Gastroesophageal sphincter (tissue), 3 donors: ENCODE measurements at regions not wholly inside any gene's neighbourhood (a gene's known extent, or its start where the extent isn't known, plus 50 kb on each side); places are given as distances from the start of the nearest gene placed in this dataset.

Experiments used
- CTCF ChIP-seq, 4 experiments: fragments of 200-600 bp in 2 of 4; fragments of 450-650 bp in 2 of 4; sonication (generic) in 1 of 4; IDR thresholded peaks; one replicate each; pipeline ENCODE4 v1.5.1; 2017 to 2019; ENCODE audit warnings: antibody characterized with exemption in 4 of 4, mild to moderate bottlenecking in 2 of 4, moderate library complexity in 2 of 4
- POLR2A ChIP-seq, 2 donors: fragments of 450-650 bp; IDR thresholded peaks; one replicate each; pipeline ENCODE4 v1.6.1; 2017; ENCODE audit warnings: antibody characterized with exemption in 2 of 2, mild to moderate bottlenecking in 2 of 2, moderate library complexity in 1 of 2
- POLR2AphosphoS5 ChIP-seq: sonication (generic); formaldehyde crosslinking; IDR thresholded peaks from one replicate; pipeline ENCODE4 v1.6.1; 2017; ENCODE audit warnings: antibody characterized with exemption

- TF ChIP-seq CTCF (IDR thresholded peaks at IDR 0.05) (no peak), POLR2A (IDR thresholded peaks at IDR 0.05) (no peak), POLR2AphosphoS5 (no peak)
Measured at GRCh38 chr2:23065210-23065609, 319.8 kb upstream of the KLHL29 start.
